ENCODE measurements at regions not wholly inside any gene's neighbourhood (a gene's known extent, or its start where the extent isn't known, plus 50 kb on each side); places are given as distances from the start of the nearest gene placed in this dataset.

- TF ChIP-seq CTCF (IDR thresholded peaks at IDR 0.05) (peak in 1 of 4 experiments; percentile 15), POLR2A (IDR thresholded peaks at IDR 0.05) (no peak), POLR2AphosphoS5 (IDR thresholded peaks at IDR 0.05) (no peak)
Measured at GRCh38 chr1:90133133-90133532, 138.2 kb downstream of the ZNF326 start.

Measured in gastroesophageal sphincter (tissue), 3 donors.